ENCODE measurements at regions not wholly inside any gene's neighbourhood (a gene's known extent, or its start where the extent isn't known, plus 50 kb on each side); places are given as distances from the start of the nearest gene placed in this dataset.

DNA sequence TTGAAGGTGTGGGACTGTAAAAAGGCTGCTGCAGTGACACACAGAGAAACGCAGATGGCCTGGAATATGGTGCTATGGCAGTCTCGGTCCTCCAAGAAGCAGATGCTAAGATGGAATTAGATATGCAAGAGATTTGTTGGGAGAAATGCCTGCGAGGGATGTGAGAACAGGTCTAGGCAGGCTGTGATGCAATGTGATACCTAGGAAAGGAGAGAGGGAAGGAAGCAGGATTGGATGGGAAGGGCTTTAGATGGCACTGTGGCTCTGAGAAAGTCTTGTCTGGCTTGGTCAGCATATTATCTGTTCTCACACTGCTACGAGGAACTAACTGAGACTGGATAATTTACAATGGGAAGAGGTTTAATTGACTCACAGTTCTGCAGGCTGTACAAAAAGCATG, 374.4 kb downstream of the BCAT1 start:
- H3K27me3 ChIP-seq (ENCODE audit: control insufficient read depth, insufficient read depth, low read length): no peaks in the 10 kb centered on the region
- DNase-seq: no peak
- peaks cover 7% of the 10 kb centered on the region for H3K36me3 Mint-ChIP-seq
- no peak overlapping the region for H3K27ac ChIP-seq (ENCODE audit: low read length)
- no peaks in the 10 kb centered on the region for H3K4me1 ChIP-seq (ENCODE audit: control insufficient read depth, insufficient read depth, low read length)
- no peak overlapping the region for H3K27ac Mint-ChIP-seq
- no peak overlapping the region for H3K4me3 Mint-ChIP-seq
- no peaks in the 10 kb centered on the region for H3K9me3 ChIP-seq (ENCODE audit: control insufficient read depth, insufficient read depth, low read length)
- peaks cover 12 to 15% of the 10 kb centered on the region in 2 donors for H3K27me3 Mint-ChIP-seq (ENCODE audit: low read depth in 2 of 2)
- no peak overlapping the region for H3K4me3 ChIP-seq (ENCODE audit: low read length)
- intact Hi-C loops (cut with micrococcal nuclease): no loop called here
- H3K36me3 ChIP-seq (ENCODE audit: control insufficient read depth, insufficient read depth, low read length): no peaks in the 10 kb centered on the region
- ATAC-seq: no peak
- H3K9me3 Mint-ChIP-seq: peaks cover 2 to 4% of the 10 kb centered on the region in 2 donors
- 88% methylated on average over 4 of the region's 4 CpGs for WGBS (ENCODE audit: insufficient coverage)
- TF ChIP-seq CTCF (IDR thresholded peaks at IDR 0.05): no peak
- no peaks in the 10 kb centered on the region for H3K4me1 Mint-ChIP-seq

DNA sequence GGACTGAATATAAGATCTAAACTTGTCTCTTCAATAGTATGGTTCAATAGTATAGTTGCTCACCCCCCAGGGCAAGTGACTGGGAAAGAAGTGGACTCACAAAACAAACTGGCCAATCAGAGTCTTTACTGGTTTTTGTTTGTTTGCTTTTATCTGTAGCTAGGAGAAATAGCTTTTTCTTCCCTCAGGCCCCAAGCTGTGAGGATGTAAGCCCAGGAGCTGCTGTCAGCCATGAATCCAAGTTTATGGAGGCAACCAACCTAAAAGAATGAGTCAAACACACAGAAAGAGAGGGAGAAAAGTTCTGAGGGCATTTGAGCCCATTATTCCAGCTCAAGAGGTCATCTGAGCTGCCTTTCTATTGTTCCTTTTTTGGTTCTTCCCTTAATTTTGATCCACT, 375.3 kb downstream of the BCAT1 start:
- no peak overlapping the region for H3K4me3 ChIP-seq (ENCODE audit: low read length)
- peaks cover 11 to 12% of the 10 kb centered on the region in 2 donors for H3K27me3 Mint-ChIP-seq (ENCODE audit: low read depth in 2 of 2)
- no peak for TF ChIP-seq CTCF (IDR thresholded peaks at IDR 0.05)
- no peaks in the 10 kb centered on the region for H3K4me1 Mint-ChIP-seq
- H3K9me3 Mint-ChIP-seq: peaks cover 0 to 4% of the 10 kb centered on the region in 2 donors
- no peaks in the 10 kb centered on the region for H3K36me3 ChIP-seq (ENCODE audit: control insufficient read depth, insufficient read depth, low read length)
- no peak overlapping the region for H3K27ac Mint-ChIP-seq
- no peak overlapping the region for H3K27ac ChIP-seq (ENCODE audit: low read length)
- H3K27me3 ChIP-seq (ENCODE audit: control insufficient read depth, insufficient read depth, low read length): no peaks in the 10 kb centered on the region
- no peaks in the 10 kb centered on the region for H3K36me3 Mint-ChIP-seq
- DNase-seq (no peak), ATAC-seq (no peak)
- H3K4me1 ChIP-seq (ENCODE audit: control insufficient read depth, insufficient read depth, low read length): no peaks in the 10 kb centered on the region
- intact Hi-C loops (cut with micrococcal nuclease): no loop called here
- H3K9me3 ChIP-seq (ENCODE audit: control insufficient read depth, insufficient read depth, low read length): no peaks in the 10 kb centered on the region
- H3K4me3 Mint-ChIP-seq: no peak overlapping the region

- Mint-ChIP-seq H3K36me3 (no peaks in the 10 kb centered on the region), H3K4me1 (peaks cover 28 to 30% of the 10 kb centered on the region in 2 donors), H3K9me3 (no peaks in the 10 kb centered on the region), H3K27me3 (ENCODE audit: low read depth in 2 of 2) (peaks cover 38 to 48% of the 10 kb centered on the region in 2 donors), H3K27ac (no peak overlapping the region), H3K4me3 (no peak overlapping the region)
- TF ChIP-seq CTCF (IDR thresholded peaks at IDR 0.05): no peak
- H3K27me3 ChIP-seq (ENCODE audit: control insufficient read depth, insufficient read depth, low read length): peaks cover 12% of the 10 kb centered on the region
- H3K36me3 ChIP-seq (ENCODE audit: control insufficient read depth, insufficient read depth, low read length): no peaks in the 10 kb centered on the region
- H3K4me3 ChIP-seq (ENCODE audit: low read length): no peak overlapping the region
- intact Hi-C loops (cut with micrococcal nuclease): no loop called here
- DNase-seq (no peak), ATAC-seq (no peak)
- H3K27ac ChIP-seq (ENCODE audit: low read length): no peak overlapping the region
- H3K4me1 ChIP-seq (ENCODE audit: control insufficient read depth, insufficient read depth, low read length): peaks cover 12% of the 10 kb centered on the region
- whole genome bisulfite sequencing (ENCODE audit: insufficient coverage): 83% methylated on average over 5 of the region's 5 CpGs
- no peaks in the 10 kb centered on the region for H3K9me3 ChIP-seq (ENCODE audit: control insufficient read depth, insufficient read depth, low read length)
These were observed 383.6 kb downstream of the BCAT1 start for GRCh38 chr12:24565300-24565699.

DNA sequence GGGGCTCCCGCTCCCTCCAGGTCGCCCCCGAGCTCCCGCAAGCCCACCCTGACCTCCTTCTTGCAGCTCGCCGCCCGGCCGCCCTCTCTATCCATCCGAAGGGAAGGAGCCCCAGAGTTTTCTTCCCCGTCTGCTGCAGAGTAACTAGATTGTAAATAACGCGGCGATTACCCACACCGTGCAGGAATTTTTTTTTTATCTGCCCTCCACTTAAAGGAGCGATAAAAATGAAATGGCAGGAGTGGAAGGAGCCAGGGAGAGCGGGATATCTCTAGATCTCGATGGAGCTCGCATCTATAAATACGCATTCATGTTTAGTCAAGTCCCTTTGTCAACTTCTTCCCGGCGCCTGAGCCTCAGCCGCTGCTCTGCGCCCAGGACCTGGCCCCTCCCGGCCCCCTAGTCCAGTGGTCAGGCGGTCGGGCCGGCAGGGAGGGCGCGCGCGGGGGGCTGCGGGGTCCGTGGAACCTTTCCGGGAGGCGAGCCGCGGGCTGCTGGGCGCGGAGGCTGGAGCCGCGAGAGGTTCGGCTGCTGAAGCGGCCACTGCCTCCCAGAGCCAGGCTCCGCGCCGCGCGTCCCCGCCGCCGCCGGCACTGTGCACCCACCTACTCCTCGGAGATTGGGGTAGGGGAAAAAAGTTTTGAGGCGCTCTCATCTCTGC, 386.0 kb downstream of the BCAT1 start:
- peaks cover 13% of the 10 kb centered on the region for H3K27me3 ChIP-seq (ENCODE audit: control insufficient read depth, insufficient read depth, low read length)
- Mint-ChIP-seq H3K9me3 (no peaks in the 10 kb centered on the region), H3K36me3 (no peaks in the 10 kb centered on the region), H3K4me1 (peaks cover 33 to 35% of the 10 kb centered on the region in 2 donors), H3K27me3 (ENCODE audit: low read depth in 2 of 2) (peaks cover 51 to 70% of the 10 kb centered on the region in 2 donors), H3K4me3 (peak overlapping the region; percentile 85), H3K27ac (peak overlapping the region in 1 of 2 donors; percentile 69)
- peak overlapping the region; percentile 26 for H3K4me3 ChIP-seq (ENCODE audit: low read length)
- TF ChIP-seq CTCF (IDR thresholded peaks at IDR 0.05): no peak
- DNase-seq (no peak), ATAC-seq (peak in 1 of 3 donors; percentile 24)
- peaks cover 12% of the 10 kb centered on the region for H3K4me1 ChIP-seq (ENCODE audit: control insufficient read depth, insufficient read depth, low read length)
- H3K36me3 ChIP-seq (ENCODE audit: control insufficient read depth, insufficient read depth, low read length): no peaks in the 10 kb centered on the region
- H3K27ac ChIP-seq (ENCODE audit: low read length): no peak overlapping the region
- intact Hi-C loops (cut with micrococcal nuclease): no loop called here
- H3K9me3 ChIP-seq (ENCODE audit: control insufficient read depth, insufficient read depth, low read length): no peaks in the 10 kb centered on the region
- under 1% methylated on average over 52 of the region's 54 CpGs for WGBS (ENCODE audit: insufficient coverage)
